ENCODE measurements at regions not wholly inside any gene's neighbourhood (a gene's known extent, or its start where the extent isn't known, plus 50 kb on each side); places are given as distances from the start of the nearest gene placed in this dataset.

DNA sequence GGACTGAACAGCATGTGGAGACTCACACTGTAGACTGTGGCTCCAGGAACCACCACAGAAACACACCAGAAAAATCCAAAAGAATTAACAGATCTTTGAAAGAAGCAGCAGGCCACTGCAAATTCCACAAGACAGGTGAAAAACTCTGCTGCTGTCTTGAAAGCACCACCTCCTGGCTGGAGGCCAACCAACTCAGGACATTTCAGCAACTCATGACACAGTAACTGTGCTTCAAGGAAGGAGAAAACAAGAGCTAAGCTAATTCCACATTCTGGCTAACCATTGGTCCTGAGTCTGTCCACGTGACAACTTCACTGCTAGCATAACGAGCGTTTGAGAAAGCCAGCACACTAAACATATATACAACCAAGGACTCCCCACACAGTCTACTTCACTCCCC lies 625.1 kb downstream of the PRELID2 start:
- in situ Hi-C loops (cut with HindIII; ENCODE audit: low pct_ligation_motif_present, low pct_unique_long_range_greater_than_20kb, low sequenced_read_pairs) = no loop called here
- DNase-seq = no peak

DNA sequence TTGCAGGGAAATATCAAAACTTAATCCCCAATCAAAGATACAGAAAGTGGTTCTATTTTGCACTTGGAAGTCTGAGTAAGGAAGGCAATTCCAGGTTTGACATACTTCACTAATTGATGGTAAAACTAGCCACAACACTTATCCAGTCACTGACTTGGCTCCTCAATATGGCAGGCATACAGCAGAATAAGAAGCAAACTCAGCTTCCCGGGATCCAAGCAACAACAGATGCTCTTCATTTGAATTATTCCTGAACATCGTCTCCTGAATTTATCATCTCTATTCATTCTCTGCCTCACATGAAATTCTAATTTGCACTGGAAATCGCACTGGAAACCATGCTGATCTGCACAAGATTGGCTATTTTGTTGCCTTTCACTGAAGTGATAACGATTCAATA lies 629.6 kb downstream of the PRELID2 start:
- DNase-seq = no peak
- in situ Hi-C loops (cut with HindIII; ENCODE audit: low pct_ligation_motif_present, low pct_unique_long_range_greater_than_20kb, low sequenced_read_pairs) = no loop called here

DNA sequence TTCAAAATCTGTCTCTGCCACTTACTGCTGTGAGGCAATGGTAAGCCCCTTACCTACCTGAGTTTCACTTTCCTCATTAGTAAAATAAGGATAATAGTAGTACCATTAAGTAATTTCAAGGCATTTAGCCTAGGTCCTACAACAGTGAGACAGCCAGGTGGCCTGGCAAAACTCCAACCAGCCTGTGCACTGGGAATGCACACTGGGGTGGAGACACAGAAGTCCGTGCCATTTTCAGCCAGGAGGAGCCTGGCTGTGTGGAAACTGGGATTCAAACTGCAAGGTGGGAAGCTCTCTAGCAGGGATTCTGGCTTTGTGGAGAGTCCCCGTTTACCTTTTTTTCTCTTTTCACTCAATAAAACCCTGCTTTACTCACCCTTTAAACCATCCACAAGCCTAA lies 630.4 kb downstream of the PRELID2 start:
- DNase-seq = no peak
- in situ Hi-C loops (cut with HindIII; ENCODE audit: low pct_ligation_motif_present, low pct_unique_long_range_greater_than_20kb, low sequenced_read_pairs) = no loop called here

DNA sequence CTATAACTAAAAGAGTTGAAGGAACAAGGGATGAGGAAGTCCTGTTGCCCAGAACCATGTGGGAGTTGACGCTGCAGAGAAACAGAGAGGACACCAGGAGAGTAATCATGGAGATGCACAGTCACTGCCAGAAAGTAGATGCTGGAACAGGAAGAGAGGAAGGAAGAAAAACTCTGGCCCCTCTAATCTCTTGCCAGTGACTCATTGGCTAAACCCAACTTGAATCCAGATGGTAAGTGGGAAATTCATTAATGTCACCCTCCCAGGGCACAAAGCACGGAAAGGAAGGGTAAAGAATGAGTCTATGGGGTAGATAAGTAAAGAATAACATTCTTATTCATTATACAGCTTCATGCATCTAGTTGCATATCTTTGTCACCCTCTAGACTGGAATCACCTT lies 631.9 kb downstream of the PRELID2 start:
- in situ Hi-C loops (cut with HindIII; ENCODE audit: low pct_ligation_motif_present, low pct_unique_long_range_greater_than_20kb, low sequenced_read_pairs) = no loop called here

DNA sequence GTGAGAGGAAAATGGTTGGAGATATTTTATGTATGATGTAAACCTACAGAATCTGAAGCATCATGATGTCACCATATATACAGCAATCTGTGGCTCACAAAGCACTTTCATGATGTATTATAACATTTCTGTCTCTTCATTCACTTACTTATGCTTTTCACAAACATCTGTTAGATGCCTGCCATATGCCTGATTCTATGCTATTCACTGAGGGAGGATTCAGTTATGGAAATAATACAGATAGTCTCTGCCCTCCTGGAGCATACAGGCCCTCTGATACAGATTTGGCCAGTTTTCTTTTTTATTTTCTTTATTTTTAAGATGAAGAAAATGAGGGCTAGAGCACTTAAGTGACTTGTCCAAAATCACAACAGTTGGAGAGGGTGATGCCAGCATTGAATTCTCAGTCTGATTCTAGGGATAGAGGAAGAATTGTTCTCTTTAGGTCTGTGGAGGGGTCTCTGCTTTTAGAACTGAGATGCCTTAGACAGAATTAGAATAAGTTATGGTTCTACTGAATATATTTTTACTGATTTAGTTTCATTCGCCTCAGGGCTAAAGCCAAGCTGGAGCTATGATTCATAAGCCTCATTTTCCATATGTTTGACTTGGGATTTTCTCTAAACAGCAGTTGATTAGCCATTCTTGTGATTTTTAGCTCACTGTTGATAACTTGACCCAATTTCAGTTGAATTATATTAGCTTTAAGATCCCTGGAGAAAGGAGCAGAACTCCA lies 636.4 kb downstream of the PRELID2 start:
- in situ Hi-C loops (cut with HindIII; ENCODE audit: low pct_ligation_motif_present, low pct_unique_long_range_greater_than_20kb, low sequenced_read_pairs) = no loop called here
- DNase-seq = no peak

More for the DNA sequence above, 631.9 kb downstream of the PRELID2 start:
- DNase-seq = no peak

DNA sequence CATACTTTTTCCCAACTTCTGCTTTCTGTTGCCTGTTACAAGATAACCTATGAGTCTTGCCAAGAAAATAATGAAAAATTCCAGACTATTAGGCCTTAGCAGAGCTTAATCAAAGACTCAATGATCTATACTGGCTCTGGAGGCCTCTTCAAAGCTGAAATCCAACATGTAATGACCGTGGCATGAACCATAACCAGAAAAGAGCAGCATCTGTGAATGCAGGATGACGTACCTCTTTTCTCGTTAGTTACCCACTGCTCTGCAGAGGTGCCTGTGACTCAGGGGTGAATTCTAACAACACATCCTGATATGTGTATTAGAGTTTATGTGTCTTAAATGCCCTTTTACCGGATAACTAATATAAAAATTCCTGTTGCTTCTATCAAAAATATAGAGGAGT lies 645.4 kb downstream of the PRELID2 start:
- no peak for DNase-seq
- in situ Hi-C loops (cut with HindIII; ENCODE audit: low pct_ligation_motif_present, low pct_unique_long_range_greater_than_20kb, low sequenced_read_pairs) = no loop called here

DNA sequence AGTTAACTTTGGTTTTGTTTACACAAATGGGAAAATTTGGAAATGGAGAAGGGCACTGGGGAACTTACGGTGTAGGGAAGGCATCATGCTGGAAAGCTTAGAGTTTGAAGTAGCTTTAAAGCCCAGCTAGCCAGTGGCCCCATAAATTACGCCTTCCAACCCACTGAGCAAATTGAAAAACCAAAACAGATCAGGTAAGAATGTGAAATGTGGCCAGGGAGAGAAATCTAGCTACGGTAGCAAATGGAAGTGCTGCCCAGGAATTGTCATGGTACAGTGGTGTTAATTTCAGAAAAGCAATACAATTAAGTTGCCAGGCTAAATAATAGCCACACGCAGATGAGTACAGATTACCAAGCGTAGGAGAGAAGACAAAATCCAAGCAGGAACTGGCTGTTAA lies 654.8 kb downstream of the PRELID2 start:
- in situ Hi-C loops (cut with HindIII; ENCODE audit: low pct_ligation_motif_present, low pct_unique_long_range_greater_than_20kb, low sequenced_read_pairs) = no loop called here
- DNase-seq = no peak

DNA sequence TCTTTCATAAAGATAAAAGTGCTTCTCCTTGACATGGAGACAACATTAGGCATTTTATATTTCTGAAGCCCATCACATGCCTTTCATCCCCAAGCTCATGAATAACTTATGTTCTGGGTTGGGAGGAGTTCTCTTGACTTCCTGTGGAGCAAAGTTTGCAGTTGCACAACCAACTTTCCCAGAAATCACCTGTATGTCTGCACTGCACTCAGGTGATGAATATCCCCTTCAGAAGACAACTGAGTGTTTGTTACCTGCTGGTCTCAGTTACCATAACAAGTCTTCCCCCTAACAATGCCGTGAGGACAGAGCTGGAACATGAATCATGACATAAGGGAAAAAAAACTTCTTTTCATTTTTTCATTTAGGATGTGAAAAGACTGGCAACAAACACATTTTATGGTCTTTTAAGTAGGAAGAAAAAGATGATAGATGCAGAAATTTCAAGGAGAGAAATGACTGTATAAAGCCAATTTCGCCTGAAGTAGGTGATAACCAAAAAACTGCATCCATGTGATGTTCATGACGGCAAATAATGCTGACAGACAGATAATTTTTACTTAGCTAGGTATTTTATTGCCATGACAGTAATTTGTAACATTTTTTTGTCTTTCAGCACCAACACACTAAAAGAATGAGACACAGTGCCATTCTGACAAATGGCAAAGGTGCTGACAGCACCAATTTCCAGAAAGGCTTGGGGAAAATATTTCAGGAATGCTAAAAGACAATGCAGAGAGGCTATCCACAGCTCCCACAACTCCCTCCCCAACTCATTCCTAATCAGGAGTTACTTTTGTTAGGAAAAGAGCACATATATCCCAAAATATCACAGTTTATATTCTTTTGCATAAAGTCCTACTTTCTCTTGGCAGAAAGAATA lies 656.3 kb downstream of the PRELID2 start:
- no peak for DNase-seq
- in situ Hi-C loops (cut with HindIII; ENCODE audit: low pct_ligation_motif_present, low pct_unique_long_range_greater_than_20kb, low sequenced_read_pairs) = no loop called here

DNA sequence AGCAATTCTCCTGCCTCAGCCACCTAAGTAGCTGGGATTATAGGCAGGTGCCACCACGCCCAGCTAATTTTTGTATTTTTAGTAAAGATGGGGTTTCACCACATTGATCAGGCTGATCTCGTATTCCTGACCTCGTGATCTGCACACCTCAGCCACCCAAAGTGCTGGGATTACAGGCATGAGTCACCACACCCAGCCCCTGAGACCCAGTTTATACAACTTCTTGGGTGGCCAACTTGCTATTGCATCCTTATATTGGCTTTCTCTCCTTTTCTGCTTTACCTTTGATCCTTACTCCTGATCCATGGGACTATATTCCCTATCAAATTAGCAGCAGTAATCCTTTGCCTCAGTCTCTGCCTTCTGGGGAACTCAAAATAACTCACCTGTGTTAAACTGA lies 659.1 kb downstream of the PRELID2 start:
- no peak for DNase-seq
- in situ Hi-C loops (cut with HindIII; ENCODE audit: low pct_ligation_motif_present, low pct_unique_long_range_greater_than_20kb, low sequenced_read_pairs) = no loop called here

DNA sequence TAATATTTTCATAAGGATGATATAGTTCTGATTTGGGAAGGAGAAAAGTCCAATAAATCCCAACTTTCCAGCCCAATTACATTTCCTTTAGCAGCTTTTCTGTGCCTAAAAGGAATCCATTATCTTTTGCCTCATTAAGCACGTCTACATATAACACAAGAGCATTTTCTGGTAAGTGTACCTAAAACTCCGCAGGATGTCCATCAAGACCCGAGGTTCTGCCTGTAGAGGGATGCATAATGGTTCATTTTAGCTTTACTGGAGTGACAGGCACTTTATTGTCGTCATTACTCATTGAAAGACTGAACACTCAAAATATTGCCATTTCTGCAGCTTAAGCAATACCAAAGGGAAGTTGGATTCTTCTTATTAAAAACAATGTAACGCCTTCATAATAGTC lies 669.0 kb downstream of the PRELID2 start:
- in situ Hi-C loops (cut with HindIII; ENCODE audit: low pct_ligation_motif_present, low pct_unique_long_range_greater_than_20kb, low sequenced_read_pairs) = no loop called here
- no peak for DNase-seq

DNA sequence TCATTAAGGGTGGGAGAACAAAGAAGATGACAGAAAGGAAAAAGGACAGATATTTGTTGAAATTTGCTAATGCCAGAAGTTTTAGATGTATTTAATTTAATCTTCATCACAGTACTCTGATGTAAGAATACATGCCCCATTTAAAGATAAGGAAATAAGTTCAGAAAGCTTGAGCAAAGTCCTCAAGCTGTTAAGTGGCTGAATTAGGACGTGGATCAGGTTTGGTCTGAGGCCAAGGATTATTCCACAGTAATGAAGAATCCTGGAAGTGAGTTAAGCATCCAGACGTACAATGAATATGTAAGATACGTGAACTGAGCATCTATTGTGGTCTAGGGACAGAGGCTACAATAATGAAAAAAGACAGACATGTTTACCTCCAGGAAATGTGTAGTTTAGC lies 671.3 kb downstream of the PRELID2 start:
- no peak for DNase-seq
- in situ Hi-C loops (cut with HindIII; ENCODE audit: low pct_ligation_motif_present, low pct_unique_long_range_greater_than_20kb, low sequenced_read_pairs) = no loop called here

DNA sequence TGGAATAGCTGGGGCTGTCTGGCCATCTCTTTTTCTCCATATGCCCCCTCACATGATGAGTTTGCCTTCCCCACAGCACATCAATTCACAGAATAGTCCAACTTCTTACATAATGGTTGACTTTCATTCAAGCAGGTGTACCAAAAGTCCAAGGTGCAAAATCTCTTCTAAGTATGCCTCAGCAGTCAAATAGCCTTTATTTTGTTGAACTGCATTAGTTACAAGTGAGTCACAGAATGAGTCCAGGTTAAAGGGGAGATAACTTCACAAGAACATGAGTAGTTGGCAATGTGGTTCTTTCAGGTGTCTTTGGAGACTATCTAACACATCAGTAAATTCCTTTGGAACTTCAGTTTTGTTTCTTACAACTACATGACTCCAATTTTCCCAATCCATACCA lies 672.5 kb downstream of the PRELID2 start:
- DNase-seq = no peak
- in situ Hi-C loops (cut with HindIII; ENCODE audit: low pct_ligation_motif_present, low pct_unique_long_range_greater_than_20kb, low sequenced_read_pairs) = no loop called here

DNA sequence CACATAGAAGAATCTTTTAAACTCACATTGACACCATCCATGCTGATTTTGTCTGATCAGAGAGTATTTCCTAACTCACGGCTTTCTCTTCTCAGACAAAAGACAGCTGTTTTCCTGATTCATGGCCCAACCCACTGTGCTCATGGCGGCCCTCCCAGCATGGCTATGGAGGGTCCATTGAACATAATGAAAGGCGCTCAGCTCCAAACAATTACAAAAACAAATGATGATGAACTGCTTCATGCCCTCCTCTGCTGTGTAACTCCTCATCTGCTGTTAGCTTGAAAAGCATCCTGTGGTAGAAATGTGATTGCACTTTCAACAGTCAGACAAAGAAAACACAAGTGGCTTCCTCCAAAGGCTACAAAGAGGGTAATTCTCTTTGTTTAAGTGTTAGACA lies 673.8 kb downstream of the PRELID2 start:
- DNase-seq = no peak
- in situ Hi-C loops (cut with HindIII; ENCODE audit: low pct_ligation_motif_present, low pct_unique_long_range_greater_than_20kb, low sequenced_read_pairs) = no loop called here

DNA sequence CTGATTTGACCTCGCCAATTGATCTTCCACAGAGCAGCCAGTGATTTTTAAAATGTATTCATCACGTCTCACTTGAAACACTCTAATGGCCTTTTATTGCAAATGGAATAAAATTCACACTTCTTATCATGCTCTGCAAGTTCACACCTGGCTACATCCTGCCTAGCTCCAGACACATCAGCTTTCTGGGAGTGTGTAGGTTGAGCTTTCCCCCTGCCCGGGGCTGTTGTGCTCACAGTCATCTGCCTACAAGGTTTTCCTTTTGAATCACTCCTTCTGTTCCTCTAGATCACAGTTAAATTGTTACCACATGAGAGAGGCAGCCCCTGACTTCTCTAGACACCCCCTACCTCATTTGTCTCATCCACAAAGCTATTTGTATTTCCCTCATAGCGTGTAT lies 674.5 kb downstream of the PRELID2 start:
- in situ Hi-C loops (cut with HindIII; ENCODE audit: low pct_ligation_motif_present, low pct_unique_long_range_greater_than_20kb, low sequenced_read_pairs) = no loop called here
- DNase-seq = no peak

DNA sequence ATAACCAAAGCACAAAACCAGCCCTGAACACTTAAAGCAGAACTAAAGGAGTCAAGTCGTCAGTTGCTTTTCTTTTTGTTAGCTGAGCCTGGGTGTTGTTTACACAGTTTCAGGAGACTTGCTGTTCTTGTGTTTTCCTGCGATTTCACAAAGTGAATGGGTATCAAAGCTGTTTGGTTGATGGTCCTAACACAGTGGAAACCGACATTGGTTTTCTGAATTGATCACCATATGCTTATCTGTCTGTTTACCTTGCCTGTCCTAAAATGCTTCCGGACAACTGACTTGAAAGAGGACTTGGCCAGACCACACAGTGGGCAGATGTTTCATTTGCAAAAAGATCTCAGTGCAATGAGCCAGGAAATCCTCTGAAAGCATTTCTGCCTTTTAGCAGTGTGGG lies 676.4 kb downstream of the PRELID2 start:
- in situ Hi-C loops (cut with HindIII; ENCODE audit: low pct_ligation_motif_present, low pct_unique_long_range_greater_than_20kb, low sequenced_read_pairs) = no loop called here
- DNase-seq = no peak

DNA sequence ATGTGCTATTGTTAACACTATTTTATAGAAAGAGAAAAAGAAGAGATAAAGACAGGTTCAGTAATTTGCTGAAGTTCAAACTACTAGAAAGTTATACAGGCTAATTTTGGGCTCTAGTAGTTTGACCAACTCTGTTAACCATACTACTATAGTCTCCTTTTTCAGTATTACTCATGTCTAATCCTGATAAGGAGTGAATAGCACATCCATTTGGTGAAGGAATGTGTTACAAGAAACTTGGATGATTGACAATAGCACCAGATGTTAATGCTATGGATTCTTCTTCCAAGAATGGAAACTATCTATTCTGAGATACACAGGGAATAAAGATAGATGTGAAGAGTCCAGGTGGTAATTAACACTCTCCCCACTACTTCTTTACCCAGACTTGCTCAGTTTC lies 677.3 kb downstream of the PRELID2 start:
- in situ Hi-C loops (cut with HindIII; ENCODE audit: low pct_ligation_motif_present, low pct_unique_long_range_greater_than_20kb, low sequenced_read_pairs) = no loop called here
- DNase-seq = no peak

DNA sequence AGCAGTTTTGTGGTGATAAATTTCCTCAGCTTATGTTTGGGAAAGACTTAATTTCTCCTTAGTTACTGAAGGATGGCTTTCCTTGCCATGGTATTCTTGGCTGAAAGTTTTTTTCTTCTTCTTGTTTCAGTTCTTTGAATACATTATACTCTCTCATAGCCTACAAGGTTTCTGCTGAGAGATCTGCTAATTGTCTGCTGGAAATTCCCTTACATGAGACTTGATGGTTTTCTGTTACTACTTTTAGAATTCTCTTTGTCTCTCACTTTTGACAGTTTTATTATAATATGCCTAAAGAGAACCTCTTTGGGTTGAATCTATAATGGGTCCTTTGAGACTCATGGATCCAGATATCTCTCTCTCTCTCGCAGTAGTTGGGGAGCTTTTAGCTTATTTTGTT lies 693.6 kb downstream of the PRELID2 start:
- no peak for DNase-seq
- in situ Hi-C loops (cut with HindIII; ENCODE audit: low pct_ligation_motif_present, low pct_unique_long_range_greater_than_20kb, low sequenced_read_pairs) = no loop called here

DNA sequence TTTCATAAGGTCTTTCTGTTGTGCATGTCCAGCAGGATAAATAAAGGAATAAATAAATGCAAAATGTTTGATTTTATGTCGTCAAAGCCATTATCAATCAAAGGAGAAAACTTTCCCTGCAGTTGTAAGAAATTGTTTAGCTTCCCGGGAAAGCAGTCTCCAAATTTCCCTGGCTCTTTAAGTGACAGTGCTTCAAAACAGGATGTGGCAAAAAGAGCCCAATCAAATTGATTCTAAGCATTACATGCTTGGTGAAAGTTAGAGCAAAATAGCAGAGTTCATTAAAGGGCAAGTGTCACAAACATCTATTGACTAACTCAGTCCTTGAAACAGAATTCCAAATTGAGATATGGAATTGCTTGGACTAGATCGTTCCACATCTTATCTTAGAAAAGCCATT lies 704.1 kb downstream of the PRELID2 start:
- in situ Hi-C loops (cut with HindIII; ENCODE audit: low pct_ligation_motif_present, low pct_unique_long_range_greater_than_20kb, low sequenced_read_pairs) = no loop called here
- no peak for DNase-seq

DNA sequence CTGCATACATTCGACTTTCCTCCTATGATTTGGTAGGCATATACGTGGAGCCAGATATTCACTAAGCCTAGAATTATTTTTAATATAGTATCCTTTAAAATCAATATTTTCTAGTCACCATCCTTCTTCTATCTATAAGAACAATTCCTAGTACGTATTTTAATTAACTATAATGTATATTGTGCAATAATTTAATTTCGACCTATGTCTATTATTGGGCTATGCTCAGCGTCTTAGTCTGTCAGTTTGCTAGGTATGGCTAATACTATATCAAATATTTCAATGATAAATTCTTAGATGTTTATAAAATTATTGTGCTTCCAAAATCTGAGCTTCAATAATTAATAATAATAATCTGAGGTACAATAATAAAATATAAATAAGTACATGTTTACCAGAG lies 705.3 kb downstream of the PRELID2 start:
- DNase-seq = no peak
- in situ Hi-C loops (cut with HindIII; ENCODE audit: low pct_ligation_motif_present, low pct_unique_long_range_greater_than_20kb, low sequenced_read_pairs) = no loop called here

DNA sequence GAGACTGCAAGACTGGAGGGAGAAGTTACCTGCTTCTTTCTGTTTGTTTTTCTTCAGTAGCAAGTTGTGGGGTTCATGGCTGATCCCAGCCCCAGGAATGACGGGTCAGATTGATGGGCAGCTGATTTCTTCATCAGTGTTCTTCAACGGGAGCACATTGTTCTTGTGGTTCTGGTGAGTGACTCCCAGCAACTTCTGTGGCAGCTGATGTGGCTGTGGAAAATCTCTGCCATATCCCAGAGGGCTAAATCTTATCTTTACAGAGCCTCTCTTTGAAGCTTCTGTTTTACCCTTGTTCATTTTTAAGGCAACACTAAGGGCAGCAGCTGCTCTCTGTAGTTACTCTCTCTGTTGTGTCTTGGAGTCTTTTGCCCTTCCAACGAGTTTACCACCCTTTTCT lies 710.3 kb downstream of the PRELID2 start:
- DNase-seq = no peak
- in situ Hi-C loops (cut with HindIII; ENCODE audit: low pct_ligation_motif_present, low pct_unique_long_range_greater_than_20kb, low sequenced_read_pairs) = no loop called here
